ENCODE measurements at regions not wholly inside any gene's neighbourhood (a gene's known extent, or its start where the extent isn't known, plus 50 kb on each side); places are given as distances from the start of the nearest gene placed in this dataset.

DNA sequence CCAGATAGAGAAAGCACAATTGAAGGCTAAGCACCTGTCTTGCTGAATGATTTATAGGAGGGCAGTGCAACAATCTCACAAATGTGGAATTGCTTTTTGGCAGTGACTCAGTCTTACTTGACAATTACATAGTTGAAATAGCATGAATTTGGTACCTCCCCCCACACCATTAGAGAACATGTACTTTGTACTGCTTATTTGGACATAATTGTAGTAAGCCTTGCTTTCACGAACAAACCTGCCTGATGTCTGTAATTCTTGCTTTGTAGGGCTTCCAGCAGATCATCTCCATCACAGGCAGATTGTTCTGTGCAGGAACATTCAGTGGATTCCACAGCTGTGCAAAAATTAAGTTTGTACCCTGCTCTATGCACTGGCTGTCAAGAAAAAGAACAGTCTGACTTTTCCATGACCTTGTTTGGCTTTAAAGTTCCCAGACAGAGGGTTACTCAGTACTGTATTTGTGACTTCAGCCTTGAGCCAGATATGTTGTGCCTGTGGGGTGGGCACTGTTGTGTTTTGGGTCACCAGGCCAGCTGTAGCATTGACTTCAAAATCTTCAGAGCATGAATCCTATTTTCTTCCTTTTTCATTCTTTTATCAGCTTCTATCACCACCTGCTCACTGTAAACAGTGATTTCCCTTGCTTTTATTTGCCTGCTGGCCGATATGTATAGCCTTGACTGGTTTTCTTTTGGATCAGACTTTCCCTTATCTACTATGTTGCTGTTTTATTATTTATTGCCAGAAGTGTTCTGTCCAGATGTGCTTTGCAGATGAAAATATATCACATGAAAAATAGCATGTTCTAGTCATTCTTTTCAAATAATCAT lies 941.0 kb upstream of the CHORDC1 start:
- DNase-seq: no peak
- no peaks in the 10 kb centered on the region for H3K27me3 ChIP-seq
- no peaks in the 10 kb centered on the region for H3K36me3 ChIP-seq
- H3K9me3 ChIP-seq: no peaks in the 10 kb centered on the region
- H3K4me3 ChIP-seq: no peak overlapping the region

DNA sequence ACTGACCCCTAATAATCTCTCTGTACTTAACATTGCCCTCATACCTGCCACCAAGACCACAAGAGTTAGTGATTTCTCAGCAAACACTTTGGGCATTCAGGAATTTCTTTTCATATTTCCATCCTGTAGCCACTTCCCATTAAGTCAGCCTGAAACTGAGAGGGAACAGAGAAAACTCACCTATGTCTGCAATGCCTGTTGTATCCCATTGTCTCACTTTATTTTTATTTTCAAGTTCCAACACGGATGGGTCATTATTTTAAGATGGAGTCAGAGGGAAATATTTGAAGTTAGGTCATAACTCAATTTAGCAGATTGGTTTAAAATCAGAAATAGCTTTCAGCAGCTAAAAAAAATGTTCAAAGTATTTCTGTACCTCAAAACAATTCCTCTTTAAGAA lies 937.8 kb upstream of the CHORDC1 start:
- Histone ChIP-seq H3K4me3 (no peak overlapping the region), H3K27me3 (no peaks in the 10 kb centered on the region), H3K36me3 (no peaks in the 10 kb centered on the region), H3K9me3 (no peaks in the 10 kb centered on the region)
- no peak for DNase-seq

DNA sequence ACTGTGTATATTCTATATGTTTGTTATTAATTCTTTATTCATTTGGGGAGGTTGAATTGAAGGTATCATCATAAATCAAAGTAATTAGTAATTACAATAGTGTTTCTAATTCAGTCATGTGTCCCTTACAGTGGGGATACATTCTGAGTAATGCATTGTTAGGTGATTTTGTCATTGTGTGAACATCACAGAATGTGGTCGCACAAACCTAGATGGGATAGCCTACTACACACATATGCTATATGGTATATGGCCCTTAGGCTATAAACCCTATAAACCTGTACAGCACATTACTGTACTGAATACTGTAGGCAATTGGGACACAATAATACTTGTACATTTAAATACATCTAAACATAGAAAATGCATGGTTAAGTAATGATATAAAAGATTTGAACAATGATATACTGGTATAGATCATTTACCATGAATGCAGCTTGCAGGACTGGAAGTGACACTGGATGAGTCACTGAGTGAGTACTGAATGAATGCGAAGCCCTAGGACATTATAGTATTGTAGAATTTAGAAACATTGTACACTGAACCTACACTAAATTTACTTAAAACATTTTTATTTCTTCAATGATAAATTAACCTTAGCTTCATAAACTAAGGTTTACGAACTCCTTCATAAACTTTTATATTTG lies 936.2 kb upstream of the CHORDC1 start:
- Histone ChIP-seq H3K36me3 (no peaks in the 10 kb centered on the region), H3K4me3 (no peak overlapping the region), H3K27me3 (no peaks in the 10 kb centered on the region), H3K9me3 (no peaks in the 10 kb centered on the region)
- no peak for DNase-seq

DNA sequence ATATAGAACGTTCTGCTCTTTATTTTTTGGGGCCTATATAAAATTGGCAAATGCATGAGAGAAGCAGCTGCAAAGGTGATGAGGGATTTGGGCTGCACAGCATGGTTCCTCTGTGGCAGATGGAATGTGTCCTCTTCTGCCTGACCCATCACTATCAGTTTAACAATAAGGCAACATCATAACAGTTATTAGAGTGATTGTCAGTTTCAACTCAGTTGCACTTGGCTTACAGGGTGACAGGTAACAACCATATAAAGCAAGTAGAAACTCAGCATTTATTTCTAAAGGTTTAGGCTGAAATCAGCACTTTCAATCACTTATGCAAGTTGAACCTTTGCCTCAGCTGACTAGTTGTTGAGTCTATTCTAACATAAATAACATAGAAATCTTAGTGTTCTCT lies 935.4 kb upstream of the CHORDC1 start:
- no peaks in the 10 kb centered on the region for H3K9me3 ChIP-seq
- DNase-seq: no peak
- H3K4me3 ChIP-seq: no peak overlapping the region
- H3K27me3 ChIP-seq: no peaks in the 10 kb centered on the region
- H3K36me3 ChIP-seq: no peaks in the 10 kb centered on the region

DNA sequence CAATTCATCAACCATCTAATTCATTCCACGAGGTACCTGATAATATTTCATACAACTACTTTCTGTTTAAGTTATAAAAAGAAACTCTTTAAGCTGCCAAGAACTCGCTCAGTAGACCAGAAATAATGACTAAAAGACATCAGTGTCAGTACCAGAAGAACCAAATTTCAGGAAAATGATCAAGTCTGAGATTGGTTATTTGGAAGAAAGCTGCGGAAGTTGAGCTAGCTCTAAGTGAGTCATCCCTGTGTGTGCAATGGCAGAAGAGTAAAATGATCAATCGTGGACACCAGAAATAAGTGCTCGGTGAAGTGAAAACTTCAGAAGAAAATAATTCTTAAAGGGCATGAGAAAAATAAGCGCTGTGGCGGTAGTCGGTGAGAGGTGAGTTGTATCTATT lies 933.2 kb upstream of the CHORDC1 start:
- no peak for DNase-seq

DNA sequence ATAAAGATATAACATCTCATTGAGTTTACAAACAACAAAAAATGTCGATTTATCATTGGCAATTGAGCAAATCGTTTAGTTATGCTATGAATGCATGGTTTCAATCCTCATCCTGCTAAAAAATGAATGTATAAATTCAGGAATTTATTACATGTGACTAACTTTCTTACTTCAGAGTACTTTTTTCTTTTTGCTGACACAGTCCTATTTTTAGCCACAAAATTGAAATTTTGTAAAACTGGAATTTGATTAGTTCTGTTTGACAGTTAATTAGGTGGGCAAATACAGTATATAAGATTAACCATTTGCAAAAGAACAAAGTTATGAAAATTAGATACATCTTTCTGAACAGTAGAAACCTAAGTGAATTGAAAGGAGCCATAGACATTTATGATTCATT lies 925.0 kb upstream of the CHORDC1 start:
- no peak for DNase-seq
- Histone ChIP-seq H3K36me3 (no peaks in the 10 kb centered on the region), H3K9me3 (no peaks in the 10 kb centered on the region), H3K4me3 (no peak overlapping the region), H3K27me3 (no peaks in the 10 kb centered on the region)

More for the DNA sequence above, 933.2 kb upstream of the CHORDC1 start:
- H3K27me3 ChIP-seq: no peaks in the 10 kb centered on the region
- no peaks in the 10 kb centered on the region for H3K36me3 ChIP-seq
- H3K9me3 ChIP-seq: no peaks in the 10 kb centered on the region
- no peak overlapping the region for H3K4me3 ChIP-seq

- H3K36me3 ChIP-seq: no peaks in the 10 kb centered on the region
- DNase-seq: no peak
- H3K4me3 ChIP-seq: no peak overlapping the region
- no peaks in the 10 kb centered on the region for H3K27me3 ChIP-seq
- no peaks in the 10 kb centered on the region for H3K9me3 ChIP-seq
Measured at GRCh38 chr11:91141655-91142054, 918.8 kb upstream of the CHORDC1 start.

- H3K4me3 ChIP-seq: no peak overlapping the region
- no peak for DNase-seq
- no peaks in the 10 kb centered on the region for H3K9me3 ChIP-seq
- no peaks in the 10 kb centered on the region for H3K27me3 ChIP-seq
- H3K36me3 ChIP-seq: no peaks in the 10 kb centered on the region
Measured at GRCh38 chr11:91136631-91137030, 913.8 kb upstream of the CHORDC1 start.

GRCh38 chr11:91133361-91133760 lies 910.5 kb upstream of the CHORDC1 start:
- H3K9me3 ChIP-seq: no peaks in the 10 kb centered on the region
- H3K27me3 ChIP-seq: 0 out of 2 replicates have a peak, but pooled peaks cover 3% of the 10 kb centered on the region
- no peak overlapping the region for H3K4me3 ChIP-seq
- DNase-seq: no peak
- no peaks in the 10 kb centered on the region for H3K36me3 ChIP-seq

- Histone ChIP-seq H3K36me3 (no peaks in the 10 kb centered on the region), H3K27me3 (0 out of 2 replicates have a peak, but pooled peaks cover 3% of the 10 kb centered on the region), H3K9me3 (no peaks in the 10 kb centered on the region), H3K4me3 (no peak overlapping the region)
- DNase-seq: no peak
Measured at GRCh38 chr11:91129596-91129995, 906.7 kb upstream of the CHORDC1 start.

GRCh38 chr11:91124363-91124762 lies 901.5 kb upstream of the CHORDC1 start:
- no peak for DNase-seq
- Histone ChIP-seq H3K36me3 (no peaks in the 10 kb centered on the region), H3K4me3 (no peak overlapping the region), H3K9me3 (no peaks in the 10 kb centered on the region), H3K27me3 (no peaks in the 10 kb centered on the region)

GRCh38 chr11:91115116-91115515 lies 892.3 kb upstream of the CHORDC1 start:
- no peaks in the 10 kb centered on the region for H3K36me3 ChIP-seq
- no peak for DNase-seq
- no peak overlapping the region for H3K4me3 ChIP-seq
- no peaks in the 10 kb centered on the region for H3K27me3 ChIP-seq
- no peaks in the 10 kb centered on the region for H3K9me3 ChIP-seq

DNA sequence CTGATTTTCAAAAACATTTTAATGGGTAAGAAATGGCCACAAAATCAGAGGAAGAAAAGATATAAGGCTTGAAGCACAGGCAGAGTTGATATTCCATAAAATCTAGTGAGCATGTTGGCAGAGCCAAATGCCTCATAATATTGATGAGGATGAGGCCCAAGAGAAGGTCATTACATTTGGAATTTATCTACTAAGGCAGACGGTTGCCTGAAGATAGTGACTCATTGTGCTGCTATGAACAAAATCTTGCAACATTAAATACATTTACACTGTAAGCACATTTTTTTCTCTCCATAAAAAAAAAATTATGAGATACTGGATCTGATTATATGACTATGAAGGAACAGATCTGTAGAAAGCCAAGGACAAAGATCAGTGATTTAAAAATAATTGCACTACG lies 881.4 kb upstream of the CHORDC1 start:
- DNase-seq: no peak
- Histone ChIP-seq H3K4me3 (no peak overlapping the region), H3K36me3 (no peaks in the 10 kb centered on the region), H3K9me3 (no peaks in the 10 kb centered on the region; the same call in 1 of the 2 replicates), H3K27me3 (no peaks in the 10 kb centered on the region)

GRCh38 chr11:91100427-91100826 lies 877.6 kb upstream of the CHORDC1 start:
- H3K4me3 ChIP-seq: no peak overlapping the region
- H3K9me3 ChIP-seq: no peaks in the 10 kb centered on the region; the same call in 1 of the 2 replicates
- H3K27me3 ChIP-seq: no peaks in the 10 kb centered on the region
- H3K36me3 ChIP-seq: no peaks in the 10 kb centered on the region
- no peak for DNase-seq

DNA sequence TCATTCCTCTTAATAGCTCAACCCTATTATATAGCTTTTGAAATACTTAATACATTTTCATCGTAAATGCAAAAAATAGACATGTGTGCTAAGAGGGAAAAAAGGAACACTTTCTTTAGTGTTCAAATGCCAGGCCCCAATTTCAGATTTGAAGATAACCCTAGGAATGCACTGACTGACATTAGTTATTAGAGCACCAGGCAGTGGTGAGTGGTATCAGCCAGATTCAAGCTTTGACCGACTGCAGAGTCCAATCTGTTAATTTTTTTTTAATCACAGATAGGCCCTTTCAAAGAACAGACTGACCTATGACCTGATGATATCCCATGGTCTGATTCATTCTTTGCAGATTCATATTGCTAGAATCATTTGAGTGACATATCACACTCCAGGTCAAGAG lies 874.2 kb upstream of the CHORDC1 start:
- no peaks in the 10 kb centered on the region for H3K27me3 ChIP-seq
- no peak for DNase-seq
- no peaks in the 10 kb centered on the region for H3K36me3 ChIP-seq
- H3K9me3 ChIP-seq: no peaks in the 10 kb centered on the region
- H3K4me3 ChIP-seq: no peak overlapping the region

GRCh38 chr11:91093141-91093540 lies 870.3 kb upstream of the CHORDC1 start:
- DNase-seq: no peak

DNA sequence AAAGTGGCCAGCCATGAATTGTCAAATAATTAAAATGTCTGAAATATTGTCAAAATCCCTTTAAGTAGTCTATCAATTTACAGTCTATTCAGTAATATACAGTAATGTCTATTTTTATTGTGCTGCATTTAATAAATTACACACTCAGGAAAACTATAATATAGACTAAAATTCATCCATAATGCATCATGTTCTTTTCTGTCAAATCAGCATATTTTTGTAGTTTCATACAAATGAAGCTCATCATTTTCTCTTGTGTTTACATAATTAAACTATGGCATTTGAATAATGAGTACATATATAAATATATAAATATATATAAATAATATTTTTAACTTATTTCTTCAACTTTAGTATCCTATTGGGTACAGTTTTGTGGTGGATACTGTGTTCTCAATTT lies 868.7 kb upstream of the CHORDC1 start:
- Histone ChIP-seq H3K36me3 (no peaks in the 10 kb centered on the region), H3K27me3 (no peaks in the 10 kb centered on the region), H3K4me3 (no peak overlapping the region), H3K9me3 (no peaks in the 10 kb centered on the region)
- DNase-seq: no peak

More at GRCh38 chr11:91093141-91093540, 870.3 kb upstream of the CHORDC1 start:
- H3K4me3 ChIP-seq: no peak overlapping the region
- no peaks in the 10 kb centered on the region for H3K27me3 ChIP-seq
- no peaks in the 10 kb centered on the region for H3K9me3 ChIP-seq
- no peaks in the 10 kb centered on the region for H3K36me3 ChIP-seq

GRCh38 chr11:91086028-91086427 lies 863.2 kb upstream of the CHORDC1 start:
- Histone ChIP-seq H3K36me3 (no peaks in the 10 kb centered on the region), H3K9me3 (no peaks in the 10 kb centered on the region), H3K4me3 (no peak overlapping the region), H3K27me3 (no peaks in the 10 kb centered on the region)
- DNase-seq: no peak
